ENCODE measurements at regions not wholly inside any gene's neighbourhood (a gene's known extent, or its start where the extent isn't known, plus 50 kb on each side); places are given as distances from the start of the nearest gene placed in this dataset.

DNA sequence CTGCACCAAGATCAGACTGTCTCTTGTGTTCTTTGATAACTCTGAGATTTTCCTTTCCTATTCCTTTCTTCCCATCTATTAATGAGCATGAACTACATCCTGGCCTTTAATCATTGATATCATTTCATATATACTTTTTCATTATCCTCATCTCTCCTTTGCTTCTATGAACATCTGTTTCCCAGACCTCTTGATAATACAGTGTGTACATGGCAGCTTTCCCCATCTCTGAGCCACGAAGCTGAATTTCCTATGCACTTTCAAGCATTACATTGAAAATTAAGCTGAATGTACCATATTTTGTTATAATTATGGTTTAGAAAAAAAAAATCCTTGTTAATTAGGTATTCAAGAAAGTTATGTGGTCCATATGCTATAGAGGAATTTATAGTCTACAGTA lies 60.9 kb upstream of the CREB5 start:
- POLR2A ChIA-PET: no interaction called here

More for the DNA sequence above, 60.9 kb upstream of the CREB5 start:
- FAIRE-seq (no peak), DNase-seq (ENCODE audit: extremely low read depth in 1 of 4, low spot score in 3 of 4) (no peak), ATAC-seq (no peak)
- WGBS (ENCODE audit: insufficient coverage, low coverage, missing lambda C conversion rate): 0% methylated on average over 1 of the region's 1 CpG
- no peak overlapping the region for H3K4me3 ChIP-seq
- no peak overlapping the region for H3K9ac ChIP-seq (ENCODE audit: insufficient read depth in 1 of 2, low read depth in 2 of 2, low read length in 2 of 2)
- no peaks in the 10 kb centered on the region for H3K9me3 ChIP-seq (replicated peaks; ENCODE audit: control insufficient read depth, insufficient read depth, low read depth, low read length)
- CTCF ChIA-PET (ENCODE audit: low intra/inter-chr PET ratio): no interaction called here
- H3K79me2 ChIP-seq (ENCODE audit: control insufficient read depth, insufficient read depth, low read length): no peaks in the 10 kb centered on the region
- H4K20me1 ChIP-seq (replicated peaks; ENCODE audit: control insufficient read depth, insufficient read depth, low read length): no peaks in the 10 kb centered on the region
- no TSS peak for BruUV-seq (replicated peaks)
- H3K4me2 ChIP-seq (ENCODE audit: insufficient read depth, low read length): no peak overlapping the region
- peaks cover 4 to 5% of the 10 kb centered on the region in 2 experiments; a peak in 3 of 5 replicates for H3K27me3 ChIP-seq (ENCODE audit: control insufficient read depth in 2 of 2, insufficient read depth in 2 of 2, low read length in 2 of 2)
- no peaks in the 10 kb centered on the region for H3K4me1 ChIP-seq (replicated peaks in 1 of 2; ENCODE audit: control insufficient read depth in 2 of 2, insufficient read depth in 2 of 2, low read length in 2 of 2)
- no peaks in the 10 kb centered on the region for H3K9me1 ChIP-seq (ENCODE audit: control insufficient read depth, insufficient read depth, low read length)
- no peak overlapping the region for H2AFZ ChIP-seq (ENCODE audit: low read depth, low read length)
- no peaks in the 10 kb centered on the region for H3K36me3 ChIP-seq (ENCODE audit: control insufficient read depth, insufficient read depth, low read length)
- in situ Hi-C loops (cut with MboI) (no loop called here), intact Hi-C loops (cut with micrococcal nuclease) (no loop called here)
- TF ChIP-seq, protein P1, sequence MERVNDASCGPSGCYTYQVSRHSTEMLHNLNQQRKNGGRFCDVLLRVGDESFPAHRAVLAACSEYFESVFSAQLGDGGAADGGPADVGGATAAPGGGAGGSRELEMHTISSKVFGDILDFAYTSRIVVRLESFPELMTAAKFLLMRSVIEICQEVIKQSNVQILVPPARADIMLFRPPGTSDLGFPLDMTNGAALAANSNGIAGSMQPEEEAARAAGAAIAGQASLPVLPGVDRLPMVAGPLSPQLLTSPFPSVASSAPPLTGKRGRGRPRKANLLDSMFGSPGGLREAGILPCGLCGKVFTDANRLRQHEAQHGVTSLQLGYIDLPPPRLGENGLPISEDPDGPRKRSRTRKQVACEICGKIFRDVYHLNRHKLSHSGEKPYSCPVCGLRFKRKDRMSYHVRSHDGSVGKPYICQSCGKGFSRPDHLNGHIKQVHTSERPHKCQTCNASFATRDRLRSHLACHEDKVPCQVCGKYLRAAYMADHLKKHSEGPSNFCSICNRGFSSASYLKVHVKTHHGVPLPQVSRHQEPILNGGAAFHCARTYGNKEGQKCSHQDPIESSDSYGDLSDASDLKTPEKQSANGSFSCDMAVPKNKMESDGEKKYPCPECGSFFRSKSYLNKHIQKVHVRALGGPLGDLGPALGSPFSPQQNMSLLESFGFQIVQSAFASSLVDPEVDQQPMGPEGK (CRISPR knock-in tag; IDR thresholded peaks at IDR 0.05; ENCODE audit: borderline replicate concordance): no peak
- TF ChIP-seq FOXA3 (CRISPR knock-in tag; conservative IDR thresholded peaks at IDR 0.05 in 1 of 2, IDR thresholded peaks at IDR 0.05 in 1 of 2) (no peak), ZC3H8 (IDR thresholded peaks at IDR 0.05) (no peak), SIN3A (IDR thresholded peaks at IDR 0.05; ENCODE audit: borderline replicate concordance in 2 of 2, control insufficient read depth in 1 of 2, low read depth in 2 of 2, low read length in 2 of 2) (no peak), DACH1 (IDR thresholded peaks at IDR 0.05; ENCODE audit: partially characterized antibody) (no peak), NFIC (IDR thresholded peaks at IDR 0.05) (no peak), TCFL5 (CRISPR knock-in tag; conservative IDR thresholded peaks at IDR 0.05) (no peak), TCF3 (CRISPR knock-in tag; IDR thresholded peaks at IDR 0.05) (no peak), ZNF668 (CRISPR knock-in tag; IDR thresholded peaks at IDR 0.05) (no peak), ZC3H4 (CRISPR knock-in tag; IDR thresholded peaks at IDR 0.05; ENCODE audit: borderline replicate concordance) (no peak), KLF10 (CRISPR knock-in tag; IDR thresholded peaks at IDR 0.05) (no peak), ATF7 (IDR thresholded peaks at IDR 0.05) (no peak), MEF2D (tag; conservative IDR thresholded peaks at IDR 0.05; ENCODE audit: low read depth) (no peak)
- TF ChIP-seq, protein P2, sequence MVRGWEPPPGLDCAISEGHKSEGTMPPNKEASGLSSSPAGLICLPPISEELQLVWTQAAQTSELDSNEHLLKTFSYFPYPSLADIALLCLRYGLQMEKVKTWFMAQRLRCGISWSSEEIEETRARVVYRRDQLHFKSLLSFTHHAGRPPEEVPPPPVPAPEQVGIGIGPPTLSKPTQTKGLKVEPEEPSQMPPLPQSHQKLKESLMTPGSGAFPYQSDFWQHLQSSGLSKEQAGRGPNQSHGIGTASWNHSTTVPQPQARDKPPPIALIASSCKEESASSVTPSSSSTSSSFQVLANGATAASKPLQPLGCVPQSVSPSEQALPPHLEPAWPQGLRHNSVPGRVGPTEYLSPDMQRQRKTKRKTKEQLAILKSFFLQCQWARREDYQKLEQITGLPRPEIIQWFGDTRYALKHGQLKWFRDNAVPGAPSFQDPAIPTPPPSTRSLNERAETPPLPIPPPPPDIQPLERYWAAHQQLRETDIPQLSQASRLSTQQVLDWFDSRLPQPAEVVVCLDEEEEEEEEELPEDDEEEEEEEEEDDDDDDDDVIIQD (CRISPR knock-in tag; IDR thresholded peaks at IDR 0.05): no peak
- TF ChIP-seq, protein P3, sequence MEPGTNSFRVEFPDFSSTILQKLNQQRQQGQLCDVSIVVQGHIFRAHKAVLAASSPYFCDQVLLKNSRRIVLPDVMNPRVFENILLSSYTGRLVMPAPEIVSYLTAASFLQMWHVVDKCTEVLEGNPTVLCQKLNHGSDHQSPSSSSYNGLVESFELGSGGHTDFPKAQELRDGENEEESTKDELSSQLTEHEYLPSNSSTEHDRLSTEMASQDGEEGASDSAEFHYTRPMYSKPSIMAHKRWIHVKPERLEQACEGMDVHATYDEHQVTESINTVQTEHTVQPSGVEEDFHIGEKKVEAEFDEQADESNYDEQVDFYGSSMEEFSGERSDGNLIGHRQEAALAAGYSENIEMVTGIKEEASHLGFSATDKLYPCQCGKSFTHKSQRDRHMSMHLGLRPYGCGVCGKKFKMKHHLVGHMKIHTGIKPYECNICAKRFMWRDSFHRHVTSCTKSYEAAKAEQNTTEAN (CRISPR knock-in tag; IDR thresholded peaks at IDR 0.05): no peak
- TF ChIP-seq, protein P4, sequence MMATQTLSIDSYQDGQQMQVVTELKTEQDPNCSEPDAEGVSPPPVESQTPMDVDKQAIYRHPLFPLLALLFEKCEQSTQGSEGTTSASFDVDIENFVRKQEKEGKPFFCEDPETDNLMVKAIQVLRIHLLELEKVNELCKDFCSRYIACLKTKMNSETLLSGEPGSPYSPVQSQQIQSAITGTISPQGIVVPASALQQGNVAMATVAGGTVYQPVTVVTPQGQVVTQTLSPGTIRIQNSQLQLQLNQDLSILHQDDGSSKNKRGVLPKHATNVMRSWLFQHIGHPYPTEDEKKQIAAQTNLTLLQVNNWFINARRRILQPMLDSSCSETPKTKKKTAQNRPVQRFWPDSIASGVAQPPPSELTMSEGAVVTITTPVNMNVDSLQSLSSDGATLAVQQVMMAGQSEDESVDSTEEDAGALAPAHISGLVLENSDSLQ (IDR thresholded peaks at IDR 0.05): no peak
- no peak overlapping the region for H3K27ac ChIP-seq (ENCODE audit: extremely low read depth, low read depth, low read length)
